ENCODE measurements at regions not wholly inside any gene's neighbourhood (a gene's known extent, or its start where the extent isn't known, plus 50 kb on each side); places are given as distances from the start of the nearest gene placed in this dataset.
"Not testable (repeated sequence)": the region's sequence is repeated elsewhere in the genome, so short reads cannot be mapped to it uniquely, and the experiment has no call there.

- no peak for DNase-seq
Measured at GRCh38 chr15:39230205-39230907, 350.5 kb upstream of the THBS1 start.

- no peak for DNase-seq
Measured at GRCh38 chr15:39230908-39231285, 350.0 kb upstream of the THBS1 start.

- DNase-seq = no peak
Measured at GRCh38 chr15:39232512-39232911, 348.4 kb upstream of the THBS1 start.

GRCh38 chr15:39235084-39235795 is 345.6 kb upstream of the THBS1 start:
- no peak for DNase-seq

- DNase-seq = no peak
Measured at GRCh38 chr15:39236375-39236774, 344.5 kb upstream of the THBS1 start.

- DNase-seq = no peak
Measured at GRCh38 chr15:39238443-39238842, 342.4 kb upstream of the THBS1 start.

- no peak for DNase-seq
Measured at GRCh38 chr15:39239562-39239961, 341.3 kb upstream of the THBS1 start.

- DNase-seq = no peak
Measured at GRCh38 chr15:39242345-39242744, 338.5 kb upstream of the THBS1 start.

- DNase-seq = no peak
Measured at GRCh38 chr15:39243396-39243795, 337.5 kb upstream of the THBS1 start.

- no peak for DNase-seq
Measured at GRCh38 chr15:39244776-39245175, 336.1 kb upstream of the THBS1 start.

- no peak for DNase-seq
Measured at GRCh38 chr15:39246523-39246922, 334.4 kb upstream of the THBS1 start.

GRCh38 chr15:39247574-39247973 is 333.3 kb upstream of the THBS1 start:
- DNase-seq = no peak

GRCh38 chr15:39248204-39248603 is 332.7 kb upstream of the THBS1 start:
- DNase-seq = no peak

- DNase-seq = no peak
Measured at GRCh38 chr15:39250001-39250400, 330.9 kb upstream of the THBS1 start.

GRCh38 chr15:39250460-39251186 is 330.3 kb upstream of the THBS1 start:
- no peak for DNase-seq

- no peak for DNase-seq
Measured at GRCh38 chr15:39251413-39252133, 329.3 kb upstream of the THBS1 start.

- DNase-seq = no peak
Measured at GRCh38 chr15:39252134-39252470, 328.8 kb upstream of the THBS1 start.

- no peak for DNase-seq
Measured at GRCh38 chr15:39253552-39253951, 327.3 kb upstream of the THBS1 start.

- no peak for DNase-seq
Measured at GRCh38 chr15:39254181-39254580, 326.7 kb upstream of the THBS1 start.

GRCh38 chr15:39255760-39256159 is 325.1 kb upstream of the THBS1 start:
- DNase-seq = no peak

GRCh38 chr15:39260391-39260790 is 320.5 kb upstream of the THBS1 start:
- DNase-seq = no peak

- DNase-seq = no peak
Measured at GRCh38 chr15:39260791-39261190, 320.1 kb upstream of the THBS1 start.

- not testable (repeated sequence) for DNase-seq
Measured at GRCh38 chr15:39261397-39262183, 319.3 kb upstream of the THBS1 start.
